GM21529 (cell line): ENCODE measurements at regions not wholly inside any gene's neighbourhood (a gene's known extent, or its start where the extent isn't known, plus 50 kb on each side); places are given as distances from the start of the nearest gene placed in this dataset.
"Not testable (repeated sequence)": the region's sequence is repeated elsewhere in the genome, so short reads cannot be mapped to it uniquely, and the experiment has no call there.

Experiments
- ATAC-seq: cut with Tn5 transposase; IDR thresholded peaks from one replicate; pipeline ENCODE4 v1.9.1; 2021; ENCODE audit not compliant: unreplicated experiment

DNA sequence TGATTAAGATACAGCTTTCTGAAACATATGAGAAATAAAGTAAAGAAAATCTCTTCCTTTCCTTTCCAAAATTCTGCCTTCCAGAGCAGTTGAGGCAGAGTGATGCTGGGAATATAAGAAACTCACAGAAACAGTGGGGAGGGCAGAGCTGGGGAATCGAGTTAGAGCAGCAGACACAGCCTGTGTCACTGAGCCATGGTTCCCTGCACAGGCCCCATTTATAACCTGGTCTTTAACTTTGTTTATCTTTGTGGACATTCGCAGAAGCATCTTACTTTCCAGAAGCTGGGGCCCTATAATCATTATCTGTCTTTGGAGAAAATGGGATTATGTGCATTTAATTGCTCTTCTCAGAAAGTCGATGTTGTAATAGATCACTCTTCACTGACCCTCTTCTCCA is 349.1 kb downstream of the SETD4 start:
- no peak for ATAC-seq

GRCh38 chr21:35709990-35710389 is 350.3 kb downstream of the SETD4 start:
- not testable (repeated sequence) for ATAC-seq

- no peak for ATAC-seq
Observed at GRCh38 chr21:35705888-35706287, 354.4 kb downstream of the SETD4 start.

- no peak for ATAC-seq
Observed at GRCh38 chr21:35705237-35705887, 355.0 kb downstream of the SETD4 start.

DNA sequence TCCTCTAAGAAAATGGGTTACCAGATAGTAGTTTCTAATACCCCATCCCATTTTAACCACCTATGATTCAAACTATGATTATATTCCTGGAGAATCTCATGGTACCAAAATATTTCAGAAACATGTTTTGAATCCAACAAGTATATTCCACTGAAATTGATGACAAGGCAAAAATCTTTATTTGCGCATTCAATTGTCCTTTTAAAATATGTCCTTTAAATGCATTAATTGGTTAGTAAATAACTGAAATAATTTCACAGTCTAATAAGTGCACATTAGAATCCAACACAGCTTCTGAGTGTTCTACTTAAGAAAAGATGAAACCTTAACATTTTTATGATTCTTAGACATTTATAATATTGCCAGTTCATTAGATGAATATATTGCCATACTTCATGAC is 356.6 kb downstream of the SETD4 start:
- no peak for ATAC-seq

DNA sequence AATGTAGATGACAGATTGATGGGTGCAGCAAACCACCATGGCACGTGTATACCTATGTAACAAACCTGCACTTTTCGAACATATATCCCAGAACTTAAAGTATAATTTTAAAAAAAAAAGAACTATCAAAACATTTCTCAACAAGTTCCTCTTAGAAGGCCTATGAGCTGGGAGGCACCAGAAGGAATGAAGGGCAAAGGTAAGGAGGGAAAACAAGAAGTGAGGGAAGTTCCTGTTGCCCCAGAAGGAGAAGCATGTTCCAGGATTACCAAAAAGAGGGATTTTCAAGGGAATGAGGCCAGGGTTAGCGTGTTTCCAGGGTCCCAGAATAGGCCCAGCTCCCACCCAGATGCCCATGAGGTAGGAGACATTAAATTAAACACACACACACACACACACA is 361.0 kb downstream of the SETD4 start:
- no peak for ATAC-seq

DNA sequence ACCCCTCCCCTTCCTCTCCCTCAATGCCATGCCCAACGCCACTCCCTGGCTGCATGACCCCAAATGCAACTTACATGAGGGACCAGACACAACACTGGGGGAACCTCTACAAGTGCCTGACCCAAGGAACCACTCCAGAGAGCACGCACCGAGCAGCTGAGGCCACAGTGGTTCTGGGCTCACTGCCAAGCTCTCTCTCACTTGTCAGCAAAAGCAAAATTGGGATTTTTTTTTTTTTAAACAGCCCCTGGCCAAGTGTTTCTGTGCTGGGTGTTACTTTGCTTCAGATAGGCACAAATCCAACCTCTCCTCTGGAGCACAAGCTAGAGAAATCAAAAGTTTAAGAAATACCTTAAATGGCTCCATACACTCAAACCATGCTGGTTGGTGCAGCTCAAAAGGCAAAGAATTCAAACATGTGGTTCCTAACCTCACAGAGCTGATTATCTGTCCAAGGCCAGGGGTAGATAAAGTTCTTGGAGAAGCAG is 363.0 kb downstream of the SETD4 start:
- no peak for ATAC-seq

GRCh38 chr21:35696644-35697043 is 363.7 kb downstream of the SETD4 start:
- ATAC-seq: no peak

GRCh38 chr21:35692311-35692710 is 368.0 kb downstream of the SETD4 start:
- ATAC-seq: no peak

GRCh38 chr21:35690436-35690835 is 369.9 kb downstream of the SETD4 start:
- no peak for ATAC-seq

- no peak for ATAC-seq
Observed at GRCh38 chr21:35686156-35686555, 374.2 kb downstream of the SETD4 start.

- no peak for ATAC-seq
Observed at GRCh38 chr21:35683664-35684304, 376.5 kb downstream of the SETD4 start.

GRCh38 chr21:35682904-35683549 is 377.3 kb downstream of the SETD4 start:
- ATAC-seq: no peak

DNA sequence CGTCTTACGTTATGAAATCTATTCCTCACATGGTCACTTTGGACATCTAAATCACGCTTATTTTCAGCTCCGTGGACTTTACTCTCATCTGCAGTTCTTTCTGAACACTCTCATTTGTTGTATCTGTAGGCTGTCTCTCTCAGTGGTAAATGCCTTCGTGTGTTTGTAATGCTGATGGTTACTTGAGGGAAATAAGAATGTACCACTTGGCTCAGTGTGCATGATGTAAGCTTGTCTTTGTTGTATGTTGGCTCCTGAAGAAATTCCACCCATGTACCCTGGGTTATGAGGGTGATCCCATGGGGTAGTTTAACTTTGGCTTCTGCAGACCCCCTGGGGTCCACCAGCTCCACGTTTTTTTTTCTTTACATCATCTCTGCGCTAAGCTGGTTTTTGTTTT is 378.4 kb downstream of the SETD4 start:
- ATAC-seq: no peak

DNA sequence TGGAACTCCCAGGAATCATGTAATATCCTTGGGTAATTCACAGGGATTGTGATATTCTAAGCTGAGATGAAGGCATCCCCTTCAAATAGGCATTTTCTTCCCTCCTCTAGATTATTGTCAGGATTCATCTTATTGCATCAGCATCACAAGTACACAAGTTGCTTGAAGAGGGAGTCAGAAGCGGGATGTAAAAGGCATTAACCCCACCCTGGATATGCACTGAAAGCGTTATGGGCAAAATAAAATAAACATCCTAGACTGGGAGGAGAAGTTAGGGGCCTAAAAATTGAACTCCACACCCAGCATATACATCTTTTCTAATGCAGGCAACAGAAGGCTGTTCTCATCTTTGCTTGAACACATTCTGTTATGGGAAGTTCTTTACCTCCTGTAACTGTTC is 381.2 kb downstream of the SETD4 start:
- ATAC-seq: no peak

DNA sequence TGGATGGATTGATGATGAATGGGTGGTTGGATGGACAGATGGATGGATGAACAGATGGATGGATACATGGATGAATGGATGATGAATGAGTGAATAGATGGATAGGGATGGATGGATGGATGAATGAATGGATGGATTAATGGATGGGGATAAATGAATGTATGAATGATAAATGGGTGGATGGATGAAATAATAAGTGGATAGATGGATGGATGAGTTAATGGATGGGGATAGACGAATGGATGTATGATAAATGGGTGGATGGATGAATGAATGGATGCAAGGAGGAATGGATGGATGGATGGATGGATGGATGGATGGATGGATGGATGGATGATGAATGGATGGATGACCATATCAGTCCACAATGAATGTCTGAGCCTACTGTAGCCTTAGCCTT is 381.9 kb downstream of the SETD4 start:
- ATAC-seq: no peak

GRCh38 chr21:35677298-35677841 is 383.0 kb downstream of the SETD4 start:
- ATAC-seq: no peak

GRCh38 chr21:35674895-35675470 is 385.3 kb downstream of the SETD4 start:
- ATAC-seq: no peak

GRCh38 chr21:35674091-35674671 is 386.1 kb downstream of the SETD4 start:
- ATAC-seq: no peak

- no peak for ATAC-seq
Observed at GRCh38 chr21:35672313-35672712, 388.0 kb downstream of the SETD4 start.

DNA sequence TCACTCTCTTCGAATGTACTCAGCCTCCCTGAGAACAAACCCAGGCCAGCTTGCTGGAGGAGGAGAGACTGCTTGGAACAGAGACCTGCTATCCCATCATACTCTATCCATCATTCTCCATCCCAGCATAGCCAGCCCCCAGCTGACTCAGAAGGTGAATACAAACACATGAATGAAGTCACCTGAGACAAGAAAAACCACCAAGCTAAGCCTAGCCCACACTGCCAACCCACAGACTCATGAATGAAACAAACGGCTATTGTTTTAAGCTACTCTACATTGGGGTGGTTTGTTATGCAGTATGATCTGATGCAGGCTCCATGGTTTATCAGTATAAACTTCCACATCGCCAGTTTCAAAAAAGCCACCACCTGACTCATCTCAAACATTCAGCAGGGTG is 395.6 kb downstream of the SETD4 start:
- no peak for ATAC-seq
